HT1080 (cell line): ENCODE measurements at regions not wholly inside any gene's neighbourhood (a gene's known extent, or its start where the extent isn't known, plus 50 kb on each side); places are given as distances from the start of the nearest gene placed in this dataset.

Source experiments
- DNase-seq: peaks from one replicate; pipeline ENCODE4 v3.0.0-alpha.2; 2015; ENCODE audit warnings: low read depth

DNA sequence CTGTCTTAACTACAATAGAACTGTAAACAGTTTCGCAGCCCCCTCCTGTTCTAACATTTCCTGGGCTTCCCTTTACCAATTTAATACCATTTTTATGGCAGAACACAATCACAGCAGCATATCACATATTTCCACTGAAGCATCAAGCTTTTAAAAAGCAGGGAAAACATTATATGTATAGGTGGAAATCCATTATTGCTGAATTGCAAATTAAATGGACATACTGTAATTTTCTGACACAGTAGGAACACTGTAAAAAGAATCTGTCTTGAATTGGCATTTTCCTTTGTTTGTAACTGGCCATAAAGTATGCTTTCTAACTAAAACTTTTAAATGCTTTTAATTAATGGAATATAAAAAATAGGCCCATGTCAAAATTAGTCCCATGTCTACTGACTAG, 1385.8 kb downstream of the SI start:
- DNase-seq, result no peak

DNA sequence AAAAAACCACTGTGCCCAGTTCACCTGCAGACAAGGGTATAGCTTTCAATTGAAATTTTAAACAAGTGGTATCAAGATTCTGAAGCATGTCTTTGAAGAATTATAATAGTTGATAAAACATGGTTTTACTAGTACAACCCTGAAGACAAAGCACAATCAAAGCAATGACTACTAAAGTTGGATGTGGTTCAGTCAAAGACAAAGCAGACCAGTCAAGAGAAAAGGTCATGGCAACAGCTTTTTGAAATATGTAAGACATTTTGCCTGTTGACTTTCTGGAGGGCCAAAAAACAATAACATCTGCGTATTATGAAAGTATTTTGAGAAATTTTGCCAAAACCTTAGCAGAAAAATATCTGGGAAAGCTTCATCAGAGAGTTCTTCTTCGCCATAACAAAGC, 1393.6 kb downstream of the SI start:
- DNase-seq, result no peak

DNA sequence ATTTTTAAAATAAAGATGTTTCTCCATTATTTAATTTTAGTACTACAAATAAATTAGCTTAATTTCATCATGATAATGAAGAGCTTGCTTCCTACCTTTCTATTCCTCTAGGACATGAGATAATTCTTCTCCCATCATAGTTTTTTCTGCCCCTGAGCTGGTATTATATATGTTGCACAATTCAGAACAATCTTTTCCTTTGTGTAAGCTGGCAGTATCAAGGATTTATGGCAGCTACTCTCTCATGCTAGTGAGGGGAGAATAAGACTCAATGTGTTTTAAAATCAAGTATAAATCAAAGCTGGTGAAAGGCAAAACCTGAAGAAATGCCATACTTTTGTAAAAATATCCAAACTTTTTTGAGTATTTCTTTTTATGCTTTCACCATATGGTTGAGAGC, 1405.3 kb downstream of the SI start:
- no peak for DNase-seq

DNA sequence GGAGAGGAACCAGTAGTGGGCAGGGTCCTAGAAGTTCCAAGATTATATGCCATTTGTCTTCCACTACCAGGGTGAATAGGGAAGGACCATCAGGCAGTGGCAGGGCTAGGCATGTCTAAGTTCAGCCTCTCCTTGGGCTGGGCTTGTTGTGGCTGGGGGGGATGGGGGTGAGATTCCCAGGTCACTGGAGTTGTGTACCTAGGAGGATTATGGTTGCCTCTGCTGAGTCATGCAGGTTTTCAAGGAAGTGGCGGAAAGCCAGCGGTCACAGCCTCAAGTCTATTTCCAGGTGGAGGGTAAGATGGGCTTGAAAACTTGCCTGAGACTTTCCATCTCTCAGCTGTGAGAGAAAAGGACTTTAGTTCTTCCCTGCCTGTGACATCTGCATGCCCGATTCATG, 1407.1 kb downstream of the SI start:
- DNase-seq, result peak; percentile 56

DNA sequence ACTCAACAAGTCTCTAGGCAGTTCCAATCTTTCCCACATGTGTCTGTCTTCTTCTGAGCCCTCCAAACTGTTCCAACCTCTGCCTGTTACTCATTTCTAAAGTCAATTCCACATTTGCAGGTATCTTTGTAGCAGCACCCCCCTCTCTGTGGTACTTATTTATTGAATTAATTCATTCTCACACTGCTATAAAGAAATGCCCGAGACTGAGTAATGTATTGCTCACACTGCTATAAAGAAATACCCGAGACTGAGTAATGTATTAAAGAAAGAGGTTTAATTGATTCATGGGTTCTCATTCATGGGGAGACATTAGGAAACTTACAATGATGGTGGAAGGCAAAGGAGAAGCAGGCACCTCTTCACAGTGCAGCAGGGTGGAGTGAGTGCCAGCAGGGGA, 1413.8 kb downstream of the SI start:
- no peak for DNase-seq

DNA sequence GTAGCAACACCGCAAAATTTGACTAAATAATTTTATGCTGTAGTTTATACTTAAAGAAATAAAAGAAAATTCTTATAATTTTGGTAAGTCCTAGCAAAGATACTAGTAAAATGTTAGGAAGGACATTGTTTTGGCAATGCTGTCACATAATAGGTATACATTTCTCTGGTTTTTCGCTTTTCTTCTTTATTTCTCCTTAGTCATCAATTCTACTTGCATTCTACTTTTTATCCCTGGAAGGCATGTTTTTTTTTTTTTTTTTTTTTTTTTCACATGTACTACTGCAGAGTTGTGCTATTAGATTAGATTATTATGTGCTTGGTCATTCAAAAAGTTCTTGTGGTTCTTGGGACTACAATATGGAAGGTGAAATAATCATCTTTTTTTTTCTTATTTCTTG, 1421.2 kb downstream of the SI start:
- no peak for DNase-seq

DNA sequence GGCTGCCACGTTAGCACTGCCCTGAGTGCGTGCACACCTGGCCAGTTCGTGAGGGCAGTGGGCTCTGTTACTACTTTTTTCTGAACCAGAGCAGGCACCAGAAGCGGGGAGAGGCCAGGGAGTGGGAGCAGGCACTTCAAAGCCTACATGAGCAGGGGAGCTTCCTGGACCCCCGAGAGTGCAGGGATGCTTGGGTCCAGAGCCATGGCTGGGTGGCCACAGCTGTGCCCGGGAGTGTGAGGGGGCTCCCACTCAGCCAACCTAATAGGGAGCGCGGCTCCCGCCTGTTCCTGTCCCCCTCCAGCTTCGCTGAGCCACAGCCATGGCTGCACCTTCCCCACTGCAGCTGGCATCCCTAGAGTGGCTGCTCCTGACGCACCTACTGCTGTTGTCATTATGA, 1423.3 kb downstream of the SI start:
- no peak for DNase-seq

DNA sequence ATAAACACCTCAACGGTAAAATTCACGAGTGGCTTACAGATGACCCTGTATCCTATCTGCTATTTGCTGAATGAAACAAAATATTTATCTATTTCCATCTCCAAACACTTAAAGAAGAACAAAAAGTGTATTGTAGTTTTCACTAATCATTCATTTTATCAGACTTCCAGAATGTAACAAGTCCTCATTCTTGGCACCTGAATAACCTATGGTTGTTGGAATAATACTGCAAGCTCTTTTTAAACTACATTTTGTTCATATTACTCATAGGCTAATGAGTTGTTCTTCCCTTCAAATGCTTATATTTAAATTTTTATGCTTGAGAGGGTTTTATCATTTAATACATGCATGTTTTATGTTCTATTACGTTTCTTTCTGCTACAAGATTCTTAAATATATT, 1434.1 kb downstream of the SI start:
- no peak for DNase-seq

DNA sequence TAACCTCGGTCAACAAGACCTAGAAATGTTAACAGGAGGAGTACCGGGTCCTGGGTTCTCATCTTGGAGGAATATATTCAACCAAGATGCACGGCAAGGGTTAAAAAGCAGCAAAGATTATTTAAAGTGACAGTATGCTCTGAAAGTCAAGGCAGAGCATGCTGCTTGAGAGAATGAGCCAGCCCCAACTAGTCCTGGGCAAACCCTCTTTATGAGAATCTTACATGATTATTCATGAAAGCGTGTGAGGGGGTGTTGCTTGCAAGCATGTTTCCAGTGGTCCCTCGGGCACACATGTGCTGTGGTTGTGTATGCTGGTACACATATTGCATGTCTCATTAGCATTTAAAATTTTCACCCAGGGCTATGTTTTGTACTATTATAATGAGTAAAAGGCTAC, 1445.6 kb downstream of the SI start:
- DNase-seq, result no peak

DNA sequence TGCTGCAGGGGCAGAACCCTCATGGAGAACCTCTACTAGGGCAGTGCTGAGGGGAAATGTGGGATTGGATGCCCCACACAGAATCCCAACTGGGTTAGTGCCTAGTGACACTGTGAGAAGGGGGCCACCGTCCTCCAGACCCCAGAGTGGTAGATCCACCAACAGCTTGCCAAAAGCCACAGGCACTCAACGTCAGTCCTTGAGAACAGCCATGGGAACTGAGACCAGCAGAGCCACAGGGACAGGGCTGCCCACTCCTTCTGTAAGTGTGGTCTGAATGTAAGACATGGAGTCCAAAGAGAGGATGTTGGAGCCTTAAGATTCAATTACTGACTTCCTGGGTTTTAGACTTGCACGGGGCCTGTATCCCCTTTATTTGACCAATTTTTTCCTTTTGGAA, 1451.5 kb downstream of the SI start:
- DNase-seq, result no peak

DNA sequence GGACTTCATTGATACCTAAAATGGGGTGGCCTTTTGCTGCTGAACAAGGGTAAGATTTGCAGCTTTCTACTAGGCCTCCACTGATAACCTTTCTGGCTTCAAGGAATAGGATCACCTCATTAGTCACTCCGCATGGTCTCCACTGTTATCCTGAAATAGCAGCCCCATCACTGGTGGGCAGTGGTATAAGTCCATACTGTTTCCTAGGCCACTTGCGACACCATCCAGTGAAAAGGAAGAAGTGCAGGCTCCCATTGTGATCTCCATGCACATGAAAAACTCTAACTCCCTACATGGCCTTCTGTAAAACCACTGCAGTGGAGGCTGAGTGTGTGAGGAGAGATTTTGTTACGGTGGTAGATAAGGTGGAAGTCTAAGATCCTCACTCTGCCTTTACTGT, 1455.9 kb downstream of the SI start:
- peak; percentile 73 for DNase-seq

DNA sequence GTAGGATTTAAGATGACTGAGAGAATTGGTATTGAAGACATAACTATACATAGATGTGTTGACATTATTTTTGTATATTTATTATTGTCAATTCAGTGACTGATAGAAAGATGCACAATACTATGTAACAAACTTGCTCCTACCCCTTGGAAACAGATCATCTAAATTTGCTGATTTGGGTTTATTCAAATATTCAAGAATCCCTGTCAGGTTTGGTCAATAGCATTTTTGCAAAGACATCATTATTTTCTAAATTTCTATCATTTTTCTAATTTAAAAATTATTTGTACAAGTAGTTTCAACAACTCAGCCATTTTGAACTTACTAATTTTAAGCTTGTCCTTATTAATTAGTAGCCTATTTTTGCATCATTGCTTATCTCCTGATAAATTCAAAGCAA, 1463.4 kb downstream of the SI start:
- no peak for DNase-seq

DNA sequence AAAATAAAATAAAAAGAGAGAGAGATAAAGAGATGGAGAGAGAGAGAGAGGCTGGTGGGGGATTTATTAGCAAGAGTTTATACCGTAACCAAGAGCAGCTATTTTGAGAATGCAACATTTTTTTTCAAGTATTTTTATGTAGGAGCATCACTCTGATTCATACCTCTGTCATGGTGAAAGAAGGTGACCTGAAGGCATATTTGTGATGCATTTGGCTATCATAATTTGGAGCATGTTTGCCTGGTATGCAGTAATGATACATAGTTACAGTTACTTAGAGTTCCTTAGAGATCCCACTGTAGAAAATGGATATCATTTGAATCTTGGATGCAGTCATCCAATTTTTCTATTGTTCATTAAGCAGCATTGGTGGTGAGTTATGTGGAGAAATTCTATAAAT, 1472.4 kb downstream of the SI start:
- peak; percentile 47 for DNase-seq

DNA sequence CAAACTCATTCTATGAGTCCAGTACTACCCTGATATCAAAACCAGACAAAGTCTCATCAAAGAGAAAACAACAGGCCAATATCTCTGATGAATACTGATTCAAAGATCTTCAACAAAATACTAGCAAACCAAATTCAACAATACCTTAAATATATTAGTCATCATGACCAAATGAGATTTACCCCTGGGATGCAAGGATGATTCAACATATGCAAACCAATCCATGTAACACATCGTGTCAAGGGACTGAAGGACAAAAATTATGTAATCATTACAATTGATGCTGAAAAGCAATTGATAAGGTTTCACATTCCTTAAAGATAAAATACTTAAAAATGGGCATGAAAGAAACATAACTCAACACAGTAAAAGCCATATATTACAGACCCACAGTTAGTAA, 1476.9 kb downstream of the SI start:
- peak; percentile 31 for DNase-seq

DNA sequence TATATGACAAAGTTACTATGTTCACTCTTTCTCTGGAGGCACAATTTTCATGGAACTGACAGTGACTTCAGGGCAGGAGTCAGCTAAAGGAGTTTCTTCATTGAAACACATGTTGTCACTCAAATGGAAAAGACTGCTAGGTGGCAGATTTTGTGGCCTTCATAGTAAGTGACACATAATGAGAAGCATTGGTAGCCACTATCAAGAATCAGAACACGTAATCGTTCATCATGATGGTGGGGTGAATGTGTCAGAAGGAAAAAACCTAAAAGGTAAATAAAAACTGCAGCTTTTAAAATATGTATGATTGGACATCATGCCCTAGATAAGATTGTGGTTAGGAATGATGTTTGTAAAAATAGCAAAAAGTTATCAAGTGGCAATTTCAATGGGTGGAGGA, 1491.0 kb downstream of the SI start:
- DNase-seq, result peak; percentile 66

DNA sequence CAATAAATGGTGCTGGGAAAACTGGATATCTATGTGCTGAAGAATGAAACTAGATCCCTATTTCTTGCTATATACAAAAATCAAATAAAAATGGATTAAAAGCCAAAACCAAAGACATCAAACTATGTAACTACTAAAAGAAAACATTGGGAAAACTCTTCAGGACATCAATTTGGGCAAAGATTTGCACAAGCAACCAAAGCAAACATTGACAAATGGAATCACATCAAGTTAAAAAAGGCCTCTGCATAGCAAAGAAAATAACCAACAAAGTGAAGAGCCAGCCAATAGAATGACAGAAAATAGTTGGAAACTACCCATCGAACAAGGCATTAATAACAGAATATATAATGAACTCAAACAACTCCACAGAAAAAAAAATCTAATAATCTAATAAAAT, 1495.3 kb downstream of the SI start:
- no peak for DNase-seq

DNA sequence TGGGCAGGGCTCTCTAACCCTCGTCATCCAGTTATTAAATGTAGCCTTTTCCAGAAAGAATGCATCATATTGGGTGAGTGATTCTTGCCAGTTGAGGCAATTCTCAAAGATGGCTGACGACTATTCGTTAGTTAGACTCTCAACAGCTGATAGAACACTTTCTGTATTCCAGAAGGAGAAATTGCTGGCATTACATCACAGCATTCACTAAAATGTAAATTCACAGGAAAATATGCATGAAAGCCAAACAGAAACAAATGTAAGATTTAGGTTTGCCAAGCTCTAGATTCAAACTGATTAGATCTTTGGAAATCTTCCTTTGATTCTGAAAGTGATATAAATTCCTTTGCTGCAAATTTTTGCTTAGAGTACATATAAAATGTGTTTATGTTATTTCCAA, 1501.0 kb downstream of the SI start:
- no peak for DNase-seq

DNA sequence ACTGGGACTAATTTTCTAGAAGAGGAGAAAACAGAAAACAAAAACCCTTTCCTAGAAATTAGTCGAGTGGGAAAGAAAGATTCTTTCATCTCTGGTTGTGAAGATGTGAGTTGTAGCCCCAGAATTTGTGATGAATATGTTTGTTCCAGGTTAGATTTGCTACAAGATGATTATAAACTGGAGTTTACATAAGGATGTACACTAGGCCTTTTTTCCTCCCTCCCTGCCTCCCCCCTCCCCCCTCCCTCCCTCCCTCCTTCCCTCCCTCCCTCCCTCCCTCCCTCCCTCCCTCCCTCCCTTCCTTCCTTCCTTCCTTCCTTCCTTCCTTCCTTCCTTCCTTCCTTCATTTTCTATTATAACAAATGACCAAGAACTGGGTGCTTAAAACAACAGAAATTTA, 1502.0 kb downstream of the SI start:
- no peak for DNase-seq

DNA sequence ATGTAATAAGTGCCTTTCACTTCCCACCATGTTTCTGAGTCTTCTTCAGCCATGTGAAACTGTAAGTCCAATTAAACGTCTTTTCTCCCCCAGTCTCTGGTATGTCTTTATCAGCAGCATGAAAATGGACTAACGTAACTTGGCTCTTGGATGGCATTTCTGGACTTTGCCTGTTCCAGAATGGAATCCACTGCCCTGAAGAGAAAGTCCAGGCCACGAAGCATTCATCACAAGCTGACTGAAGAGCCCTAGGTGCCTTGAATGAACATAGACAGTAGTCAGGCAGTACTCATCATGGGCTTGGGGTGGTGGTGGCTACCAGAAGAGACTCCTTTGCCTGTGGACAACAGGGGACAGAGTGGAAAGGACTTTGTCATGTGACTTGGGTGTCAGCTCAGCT, 1505.0 kb downstream of the SI start:
- no peak for DNase-seq

DNA sequence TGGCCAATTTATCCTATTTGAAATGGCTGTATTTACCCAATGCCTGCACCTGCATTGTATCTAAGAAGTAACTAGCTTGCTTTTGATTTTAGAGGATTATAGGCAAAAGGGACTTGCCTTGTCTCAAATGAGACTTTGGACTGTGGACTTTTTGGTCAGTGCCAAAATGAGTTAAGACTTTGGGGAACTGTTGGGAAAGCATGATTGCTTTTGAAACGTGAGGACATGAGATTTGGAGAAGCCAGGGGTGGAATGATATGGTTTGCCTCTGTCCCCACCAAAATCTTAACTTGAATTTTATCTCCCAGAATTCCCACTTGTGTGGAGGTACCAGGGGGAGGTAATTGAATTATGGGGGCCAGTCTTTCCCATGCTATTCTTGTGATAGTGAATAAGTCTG, 1505.4 kb downstream of the SI start:
- DNase-seq, result no peak

DNA sequence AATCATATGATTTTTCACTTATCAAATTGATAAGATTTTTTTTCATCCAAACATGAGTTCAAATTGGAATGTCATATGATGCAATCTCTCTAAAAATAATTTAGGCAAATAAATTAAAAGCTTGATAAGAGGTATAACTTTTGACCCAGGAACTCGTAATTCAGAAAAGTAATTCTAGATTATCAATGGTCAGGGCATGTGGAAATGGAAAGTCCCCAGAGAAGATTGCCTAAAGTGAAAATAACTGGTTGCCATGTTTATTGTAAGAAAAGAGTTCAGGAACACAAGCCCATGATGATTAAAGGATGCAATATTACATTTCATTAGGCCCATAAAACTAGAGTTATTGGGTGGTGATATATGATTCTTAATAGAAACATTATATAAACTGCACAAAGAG, 1514.8 kb downstream of the SI start:
- no peak for DNase-seq

DNA sequence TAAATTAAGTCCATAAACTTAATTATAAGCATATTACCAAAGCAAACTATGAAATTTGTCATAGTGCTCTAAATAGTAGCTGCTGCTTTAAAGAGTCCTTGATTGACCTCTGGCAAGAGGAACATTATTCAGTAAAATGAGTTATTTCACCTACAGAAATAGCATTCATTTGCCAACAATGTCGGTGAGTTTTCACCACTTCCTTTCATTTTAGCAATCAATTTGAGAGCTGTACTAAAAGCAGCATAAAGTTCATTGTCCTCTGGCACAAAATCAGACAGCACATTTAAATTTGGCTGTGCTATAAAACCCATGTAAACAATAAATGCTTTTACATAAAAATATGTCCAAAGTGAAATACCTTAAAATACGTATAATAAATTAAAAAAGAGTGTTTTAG, 1515.7 kb downstream of the SI start:
- DNase-seq, result no peak

DNA sequence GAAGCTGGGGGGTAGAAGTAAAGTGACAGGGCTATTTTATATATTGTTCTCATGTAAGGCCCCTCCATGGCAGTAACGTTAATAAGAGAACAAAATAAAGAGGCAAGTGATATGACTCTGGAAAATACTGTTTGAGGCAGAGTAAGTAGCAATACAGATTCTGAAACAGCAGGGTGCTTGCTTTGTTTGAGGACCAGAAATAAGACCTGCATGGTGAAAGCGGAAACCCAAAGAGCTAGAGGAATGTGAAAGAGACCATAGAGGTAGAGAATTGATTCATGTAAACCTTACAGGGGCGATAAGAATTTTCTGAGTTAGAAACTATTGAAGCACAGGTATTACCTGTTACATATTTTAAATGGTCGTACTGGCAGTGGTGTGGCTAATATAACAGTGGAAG, 1517.1 kb downstream of the SI start:
- DNase-seq, result no peak

DNA sequence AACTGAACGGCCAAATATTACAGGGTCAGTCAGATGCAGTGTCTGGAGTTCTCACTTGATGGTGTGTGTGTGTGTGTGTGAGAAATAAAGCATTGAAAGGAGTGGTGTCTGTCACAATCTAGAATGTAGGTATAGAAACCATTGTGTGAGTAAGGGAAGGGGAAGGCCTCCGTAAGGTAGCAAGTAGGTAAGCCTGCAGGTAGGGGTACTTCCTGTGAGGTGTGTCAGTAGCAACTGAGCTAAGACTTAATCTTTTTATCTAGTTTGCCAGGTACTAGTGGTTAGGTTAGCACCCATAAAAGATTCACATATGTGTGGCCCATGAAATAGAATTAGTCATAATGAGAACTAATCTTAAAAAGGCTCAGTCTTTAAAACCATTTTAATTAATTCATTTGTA, 1517.8 kb downstream of the SI start:
- DNase-seq, result no peak
